ENCODE measurements at regions not wholly inside any gene's neighbourhood (a gene's known extent, or its start where the extent isn't known, plus 50 kb on each side); places are given as distances from the start of the nearest gene placed in this dataset.

DNA sequence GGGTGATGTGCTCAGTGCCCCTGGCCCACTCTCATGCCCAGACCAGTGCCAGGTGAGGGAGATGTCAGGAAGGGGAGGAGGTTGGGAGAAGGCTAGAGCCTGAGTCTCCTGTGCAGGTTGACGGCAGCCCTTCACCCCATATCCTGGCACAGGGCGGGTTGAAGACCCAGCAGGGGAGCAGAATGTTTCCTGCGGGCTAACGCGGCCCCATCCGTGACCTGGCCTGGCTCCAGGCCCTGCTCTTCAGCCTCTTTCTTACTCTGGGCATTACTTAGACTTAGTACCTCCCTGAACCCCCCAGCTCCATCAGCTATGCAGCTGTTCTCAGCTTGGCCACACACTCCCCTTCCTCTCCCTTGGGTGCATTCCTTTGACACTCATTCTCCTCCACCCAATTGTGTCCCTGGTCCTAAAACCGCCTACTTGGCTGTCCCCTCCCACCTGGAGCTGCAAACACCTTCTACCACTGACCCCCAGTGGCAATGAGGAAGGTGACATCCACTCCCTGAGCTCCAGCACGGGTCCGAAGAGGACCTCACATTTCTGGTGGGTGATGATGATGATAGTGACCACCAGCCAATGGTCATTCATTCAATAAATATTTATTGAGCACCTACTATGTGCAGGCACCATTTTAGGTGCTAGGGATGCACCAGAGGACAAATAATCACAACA lies 179.0 kb downstream of the PTPRU start:
- DNase-seq (ENCODE audit: low read depth in 1 of 2, low spot score in 1 of 2) (peak; percentile 18 to 33), ATAC-seq (peak; percentile 35 to 76; a peak in 4 of 6 replicates), FAIRE-seq (no peak)
- POLR2A ChIA-PET: no interaction called here
- Histone ChIP-seq H3K4me3 (no peak overlapping the region), H3K4me2 (no peak overlapping the region), H3K4me1 (no peaks in the 10 kb centered on the region), H3K27ac (no peak overlapping the region), H3K9me3 (no peaks in the 10 kb centered on the region)
- 53% methylated on average over 9 of the region's 9 CpGs for WGBS (ENCODE audit: missing lambda C conversion rate)
- TF ChIP-seq CBX8 (IDR thresholded peaks at IDR 0.05) (no peak), RAD21 (conservative IDR thresholded peaks at IDR 0.05 in 1 of 2, IDR thresholded peaks at IDR 0.05 in 1 of 2) (peak in 1 of 2 experiments; percentile 36; a peak in 1 of 5 replicates)
- CTCF ChIA-PET: no interaction called here

- POLR2A ChIA-PET: no interaction called here
- ATAC-seq: no peak
- no peak for FAIRE-seq
- H3K4me2 ChIP-seq: no peak overlapping the region
- H3K27ac ChIP-seq: no peak overlapping the region
- DNase-seq (ENCODE audit: low read depth in 1 of 2, low spot score in 1 of 2): no peak
- no peaks in the 10 kb centered on the region for H3K4me1 ChIP-seq
- TF ChIP-seq JUN (IDR thresholded peaks at IDR 0.05) (no peak), GATA3 (IDR thresholded peaks at IDR 0.05; ENCODE audit: borderline replicate concordance) (no peak), BCL3 (IDR thresholded peaks at IDR 0.05) (no peak), CHD2 (IDR thresholded peaks at IDR 0.05; ENCODE audit: low read length, partially characterized antibody) (no peak), CBX8 (IDR thresholded peaks at IDR 0.05) (no peak), ZFP36 (IDR thresholded peaks at IDR 0.05; ENCODE audit: borderline replicate concordance, partially characterized antibody) (no peak), EHMT2 (IDR thresholded peaks at IDR 0.05; ENCODE audit: low read depth) (no peak), MYC (IDR thresholded peaks at IDR 0.05; ENCODE audit: borderline replicate concordance, low read length) (no peak), HDAC2 (IDR thresholded peaks at IDR 0.05) (no peak), FOSL2 (IDR thresholded peaks at IDR 0.05) (no peak), FOSL2 (CRISPR knock-in tag; IDR thresholded peaks at IDR 0.05) (no peak), SREBF2 (IDR thresholded peaks at IDR 0.05) (no peak), ESRRA (IDR thresholded peaks at IDR 0.05; ENCODE audit: borderline replicate concordance, low read length) (no peak), ATOH8 (CRISPR knock-in tag; IDR thresholded peaks at IDR 0.05; ENCODE audit: low read depth) (no peak), PBX3 (IDR thresholded peaks at IDR 0.05) (no peak), CHD4 (IDR thresholded peaks at IDR 0.05; ENCODE audit: borderline replicate concordance) (no peak)
- CTCF ChIA-PET: interaction anchor here (0.6 to 1.3 kb wide), 2 partner anchors 73 to 167 kb away, joined by 3 read pairs; no protein-coding TSS in a partner anchor
- WGBS (ENCODE audit: missing lambda C conversion rate): 36% methylated on average over 2 of the region's 4 CpGs
- H3K9me3 ChIP-seq: no peaks in the 10 kb centered on the region
- H3K4me3 ChIP-seq: no peak overlapping the region
Measured at GRCh38 chr1:29414086-29414485, 177.8 kb downstream of the PTPRU start.

DNA sequence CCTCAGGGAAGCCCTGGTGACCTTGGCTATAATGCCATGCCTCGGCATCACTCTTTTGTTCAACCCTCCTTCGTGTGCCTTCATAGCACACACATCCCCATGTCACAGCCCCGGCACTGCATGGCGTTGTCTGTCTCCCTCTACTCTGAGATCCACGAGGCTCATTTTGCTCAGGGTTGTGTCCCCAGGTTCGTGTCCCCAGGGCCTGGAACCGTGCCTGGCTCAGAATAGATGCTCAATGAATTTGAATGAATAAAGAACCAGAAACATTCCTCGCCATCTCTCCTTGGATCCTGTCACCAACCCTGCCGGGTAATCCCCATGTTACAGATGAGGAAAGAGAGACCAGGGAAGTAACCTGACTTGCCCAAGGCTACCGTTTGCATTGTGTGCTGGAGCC lies 177.3 kb downstream of the PTPRU start:
- Histone ChIP-seq H3K4me2 (no peak overlapping the region), H3K9me3 (no peaks in the 10 kb centered on the region), H3K27ac (no peak overlapping the region), H3K4me3 (no peak overlapping the region), H3K4me1 (no peaks in the 10 kb centered on the region)
- TF ChIP-seq POLR2AphosphoS2 (conservative IDR thresholded peaks at IDR 0.05; ENCODE audit: low read length) (no peak), E2F6 (IDR thresholded peaks at IDR 0.05; ENCODE audit: borderline replicate concordance, low read depth) (no peak), FOXS1 (CRISPR knock-in tag; IDR thresholded peaks at IDR 0.05) (no peak), ZFP36 (IDR thresholded peaks at IDR 0.05; ENCODE audit: borderline replicate concordance, partially characterized antibody) (no peak), HOXB13 (CRISPR knock-in tag; IDR thresholded peaks at IDR 0.05; ENCODE audit: low read depth) (no peak), SREBF2 (IDR thresholded peaks at IDR 0.05) (no peak), HDAC2 (IDR thresholded peaks at IDR 0.05) (no peak), CHD4 (IDR thresholded peaks at IDR 0.05; ENCODE audit: borderline replicate concordance) (no peak), HEYL (CRISPR knock-in tag; IDR thresholded peaks at IDR 0.05) (no peak), RARB (CRISPR knock-in tag; IDR thresholded peaks at IDR 0.05) (no peak)
- DNase-seq (ENCODE audit: low read depth in 1 of 2, low spot score in 1 of 2) (no peak), FAIRE-seq (no peak), ATAC-seq (no peak)
- WGBS (ENCODE audit: missing lambda C conversion rate): 24% methylated on average over 9 of the region's 10 CpGs
- ChIA-PET POLR2A (no interaction called here), CTCF (interaction anchor here (1.3 kb wide), 1 partner anchor 167 kb away, joined by 3 read pairs; no protein-coding TSS in a partner anchor)
